Colonic mucosa (tissue), 4 donors: ENCODE measurements at regions not wholly inside any gene's neighbourhood (a gene's known extent, or its start where the extent isn't known, plus 50 kb on each side); places are given as distances from the start of the nearest gene placed in this dataset.

Source experiments
- DNase-seq: peaks from one replicate; pipeline ENCODE4 v3.0.0-alpha.2; 2020
- H3K27ac ChIP-seq: fragments of 200-600 bp; one replicate; pipeline ENCODE4 v1.8.0; 2021
- H3K27me3 ChIP-seq: fragments of 200-600 bp; one replicate; pipeline ENCODE4 v1.8.0; 2021
- H3K36me3 ChIP-seq: fragments of 200-600 bp; one replicate; pipeline ENCODE4 v1.8.0; 2021
- H3K4me1 ChIP-seq: fragments of 200-600 bp; one replicate; pipeline ENCODE4 v1.8.0; 2021; ENCODE audit warnings: mild to moderate bottlenecking
- H3K4me3 ChIP-seq: fragments of 200-600 bp; one replicate; pipeline ENCODE4 v1.8.0; 2021
- H3K9ac ChIP-seq, 2 donors: one replicate each; pipeline ENCODE4 v1.7.0; 2013; ENCODE audit warnings: control low read depth in 2 of 2, low read depth in 2 of 2, low read length in 2 of 2
- H3K9me3 ChIP-seq: fragments of 200-600 bp; one replicate; pipeline ENCODE4 v1.8.0; 2021
- intact Hi-C: fragments of 100-400 bp; cut with DNase I; formaldehyde crosslinking; loops from one replicate; pipeline ENCODE4 v1.14.1; 2022
- TF ChIP-seq, protein P1 (sequence below): fragments of 200-600 bp; IDR thresholded peaks from one replicate; pipeline ENCODE4 v1.8.0; 2022; ENCODE audit warnings: antibody characterized with exemption, mild to moderate bottlenecking
- donor health status: healthy.
- donor health status: DM: no; HTN: no; CAD: no.
- donor health status: DM: no; HTN: no; CAD: no.

DNA sequence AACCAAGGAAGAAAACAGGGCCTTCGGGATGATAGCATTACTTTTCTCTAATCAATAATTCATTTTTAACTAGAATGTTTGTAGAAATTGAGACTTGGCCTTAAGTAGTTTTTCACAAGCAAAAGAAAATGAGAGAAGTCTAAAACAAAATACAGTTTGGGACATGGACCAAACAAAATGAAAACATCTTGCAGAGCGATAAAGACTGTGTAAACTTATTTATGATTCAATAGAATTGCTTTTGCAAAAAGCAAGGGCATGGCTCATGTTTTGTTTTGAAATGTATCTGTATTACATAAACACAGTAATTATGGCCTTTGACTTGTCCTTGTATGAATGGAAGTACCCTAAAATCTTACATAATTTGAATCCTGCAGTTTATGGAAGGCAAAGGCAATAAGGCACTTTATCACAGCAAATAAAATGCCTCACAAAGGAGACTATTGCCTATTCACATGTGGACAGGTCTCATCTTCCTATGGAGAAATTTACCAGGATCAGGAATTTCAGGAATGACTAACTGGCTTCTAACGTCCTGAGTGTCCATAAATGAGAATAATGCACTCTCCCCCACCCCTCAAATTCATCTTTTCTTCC lies 295.2 kb downstream of the PTEN start:
- DNase-seq, result no peak
- Histone ChIP-seq H3K27ac (peak overlapping the region; percentile 26), H3K36me3 (no peaks in the 10 kb centered on the region), H3K4me1 (peaks cover 6% of the 10 kb centered on the region), H3K4me3 (no peak overlapping the region), H3K27me3 (no peaks in the 10 kb centered on the region), H3K9ac (no peak overlapping the region), H3K9me3 (no peaks in the 10 kb centered on the region)
- intact Hi-C loops, result no loop called here
- TF ChIP-seq, protein P1, sequence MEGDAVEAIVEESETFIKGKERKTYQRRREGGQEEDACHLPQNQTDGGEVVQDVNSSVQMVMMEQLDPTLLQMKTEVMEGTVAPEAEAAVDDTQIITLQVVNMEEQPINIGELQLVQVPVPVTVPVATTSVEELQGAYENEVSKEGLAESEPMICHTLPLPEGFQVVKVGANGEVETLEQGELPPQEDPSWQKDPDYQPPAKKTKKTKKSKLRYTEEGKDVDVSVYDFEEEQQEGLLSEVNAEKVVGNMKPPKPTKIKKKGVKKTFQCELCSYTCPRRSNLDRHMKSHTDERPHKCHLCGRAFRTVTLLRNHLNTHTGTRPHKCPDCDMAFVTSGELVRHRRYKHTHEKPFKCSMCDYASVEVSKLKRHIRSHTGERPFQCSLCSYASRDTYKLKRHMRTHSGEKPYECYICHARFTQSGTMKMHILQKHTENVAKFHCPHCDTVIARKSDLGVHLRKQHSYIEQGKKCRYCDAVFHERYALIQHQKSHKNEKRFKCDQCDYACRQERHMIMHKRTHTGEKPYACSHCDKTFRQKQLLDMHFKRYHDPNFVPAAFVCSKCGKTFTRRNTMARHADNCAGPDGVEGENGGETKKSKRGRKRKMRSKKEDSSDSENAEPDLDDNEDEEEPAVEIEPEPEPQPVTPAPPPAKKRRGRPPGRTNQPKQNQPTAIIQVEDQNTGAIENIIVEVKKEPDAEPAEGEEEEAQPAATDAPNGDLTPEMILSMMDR, result no peak

DNA sequence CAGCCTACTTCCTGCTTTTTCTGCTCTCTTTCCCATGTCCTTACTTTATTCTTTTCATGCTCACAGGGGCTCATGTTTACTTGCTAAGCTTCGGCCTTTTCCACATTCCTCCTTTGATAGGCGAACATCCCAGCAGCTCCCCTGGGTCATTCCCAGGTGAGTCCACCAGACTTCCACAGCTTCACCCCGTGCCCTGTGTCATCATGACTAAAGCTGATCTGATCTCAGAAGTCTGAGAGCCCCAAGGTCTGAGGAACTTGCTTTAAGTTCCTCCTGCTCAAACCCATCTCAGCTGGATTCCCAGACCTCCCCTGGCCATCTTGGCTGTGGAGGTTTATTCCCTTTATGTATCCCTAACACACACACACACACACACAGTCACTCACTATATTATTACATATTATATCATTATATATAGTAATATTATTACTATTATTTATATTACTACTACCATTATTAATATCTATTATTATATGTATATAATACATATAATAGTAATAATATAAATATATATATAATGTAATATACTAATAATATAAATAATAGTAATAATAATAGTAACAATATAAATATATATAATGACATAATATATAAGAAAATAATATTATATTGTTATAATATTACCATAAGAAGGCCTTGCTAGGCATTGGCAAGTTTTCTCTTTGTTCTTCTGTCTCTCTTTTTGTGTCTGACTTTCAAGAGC lies 295.9 kb downstream of the PTEN start:
- H3K9me3 ChIP-seq, result no peaks in the 10 kb centered on the region
- H3K36me3 ChIP-seq, result no peaks in the 10 kb centered on the region
- H3K27me3 ChIP-seq, result no peaks in the 10 kb centered on the region
- H3K4me1 ChIP-seq, result peaks cover 6% of the 10 kb centered on the region
- peak overlapping the region; percentile 4 for H3K27ac ChIP-seq
- no peak overlapping the region for H3K4me3 ChIP-seq
- no peak overlapping the region for H3K9ac ChIP-seq
- intact Hi-C loops, result no loop called here
- no peak for DNase-seq
- TF ChIP-seq, protein P1, result no peak

- H3K9me3 ChIP-seq, result no peaks in the 10 kb centered on the region
- no peaks in the 10 kb centered on the region for H3K27me3 ChIP-seq
- TF ChIP-seq, protein P1, result no peak
- DNase-seq, result no peak
- H3K4me1 ChIP-seq, result peaks cover 6% of the 10 kb centered on the region
- no peak overlapping the region for H3K9ac ChIP-seq
- no peak overlapping the region for H3K27ac ChIP-seq
- H3K4me3 ChIP-seq, result no peak overlapping the region
- intact Hi-C loops, result no loop called here
- H3K36me3 ChIP-seq, result no peaks in the 10 kb centered on the region
Measured at GRCh38 chr10:88161070-88161469, 297.6 kb downstream of the PTEN start.

GRCh38 chr10:88161756-88162155 lies 298.3 kb downstream of the PTEN start:
- no peaks in the 10 kb centered on the region for H3K27me3 ChIP-seq
- no peak overlapping the region for H3K27ac ChIP-seq
- no peak overlapping the region for H3K9ac ChIP-seq
- H3K9me3 ChIP-seq, result no peaks in the 10 kb centered on the region
- TF ChIP-seq, protein P1, result no peak
- peaks cover 6% of the 10 kb centered on the region for H3K4me1 ChIP-seq
- no peak overlapping the region for H3K4me3 ChIP-seq
- intact Hi-C loops, result no loop called here
- H3K36me3 ChIP-seq, result no peaks in the 10 kb centered on the region
- no peak for DNase-seq

DNA sequence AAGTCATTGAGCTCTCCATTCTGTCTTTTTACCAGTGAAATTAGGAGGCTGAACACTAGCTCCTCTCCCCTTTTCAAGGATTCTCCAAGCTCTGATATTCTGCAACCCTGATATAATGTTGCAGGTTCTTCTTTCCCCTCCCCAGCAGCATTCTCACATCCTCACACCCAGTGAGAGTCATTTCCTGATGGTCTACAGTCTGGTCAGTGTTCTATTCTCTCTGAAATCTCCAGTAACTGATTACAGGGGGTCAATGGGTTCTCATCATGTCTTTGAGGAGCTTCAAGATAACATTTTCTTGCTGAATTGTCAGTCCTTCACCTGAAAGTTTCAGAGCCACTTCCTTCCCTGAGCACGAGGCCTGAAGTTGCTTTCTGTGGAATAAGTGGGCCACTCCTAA lies 299.4 kb downstream of the PTEN start:
- no peaks in the 10 kb centered on the region for H3K9me3 ChIP-seq
- H3K4me1 ChIP-seq, result peaks cover 6% of the 10 kb centered on the region
- DNase-seq, result no peak
- H3K36me3 ChIP-seq, result no peaks in the 10 kb centered on the region
- intact Hi-C loops, result no loop called here
- TF ChIP-seq, protein P1, result no peak
- H3K27me3 ChIP-seq, result no peaks in the 10 kb centered on the region
- no peak overlapping the region for H3K4me3 ChIP-seq
- H3K9ac ChIP-seq, result no peak overlapping the region
- H3K27ac ChIP-seq, result no peak overlapping the region
